OCI-LY1 (cell line): ENCODE measurements at regions not wholly inside any gene's neighbourhood (a gene's known extent, or its start where the extent isn't known, plus 50 kb on each side); places are given as distances from the start of the nearest gene placed in this dataset.

Experiments
- H2AFZ ChIP-seq: fragments of 200-600 bp; sonication (generic), shearing (Covaris generic); 2 replicates; pipeline ENCODE4 v1.6.0; 2014; ENCODE audit warnings: antibody characterized with exemption, mild to moderate bottlenecking, low read length
- H3F3A ChIP-seq: fragments of 200-600 bp; sonication (generic), shearing (Covaris generic); 2 replicates; pipeline ENCODE4 v1.6.0; 2014; ENCODE audit warnings: mild to moderate bottlenecking, antibody characterized with exemption, low read length, moderate library complexity; ENCODE audit not compliant: insufficient read depth
- H3K27ac ChIP-seq: fragments of 200-600 bp; sonication (generic); 2 replicates; pipeline ENCODE4 v1.5.1; 2014; ENCODE audit warnings: low read length, mixed run types, mild to moderate bottlenecking, low read depth; ENCODE audit not compliant: poor library complexity, severe bottlenecking
- H3K27me3 ChIP-seq: fragments of 200-600 bp; sonication (generic); 2 replicates; pipeline ENCODE4 v1.6.0; 2014; ENCODE audit warnings: antibody characterized with exemption, mild to moderate bottlenecking, low read length, moderate library complexity; ENCODE audit not compliant: insufficient read depth
- H3K36me3 ChIP-seq: fragments of 200-600 bp; sonication (generic); 2 replicates; pipeline ENCODE4 v1.6.1; 2014; ENCODE audit warnings: mild to moderate bottlenecking, antibody characterized with exemption, low read length, moderate library complexity, mixed read lengths; ENCODE audit not compliant: insufficient read depth
- H3K4me1 ChIP-seq: fragments of 200-600 bp; sonication (generic); 2 replicates; pipeline ENCODE4 v1.5.1; 2014; ENCODE audit warnings: mild to moderate bottlenecking, low read length, moderate library complexity; ENCODE audit not compliant: insufficient read depth, severe bottlenecking
- H3K4me2 ChIP-seq: fragments of 200-600 bp; sonication (generic), shearing (Covaris generic); 2 replicates; pipeline ENCODE4 v1.6.1; 2014; ENCODE audit warnings: low read length
- H3K4me3 ChIP-seq: fragments of 200-600 bp; sonication (generic); 2 replicates; pipeline ENCODE4 v1.5.1; 2014; ENCODE audit warnings: low read length, low read depth, mild to moderate bottlenecking, mixed read lengths; ENCODE audit not compliant: poor library complexity, severe bottlenecking
- H3K79me2 ChIP-seq: fragments of 200-600 bp; shearing (Covaris generic); 2 replicates; pipeline ENCODE4 v1.6.1; 2016; ENCODE audit warnings: mixed run types, low read length, mixed read lengths; ENCODE audit not compliant: insufficient read depth
- H3K9ac ChIP-seq: fragments of 200-600 bp; sonication (generic), shearing (Covaris generic); 2 replicates; pipeline ENCODE4 v1.6.1; 2014; ENCODE audit warnings: mild to moderate bottlenecking, low read length, mixed read lengths
- H3K9me2 ChIP-seq: fragments of 200-600 bp; sonication (generic), shearing (Covaris generic); 2 replicates; pipeline ENCODE4 v1.6.1; 2014; ENCODE audit warnings: low read depth, mild to moderate bottlenecking, low read length, mixed read lengths
- H3K9me3 ChIP-seq: fragments of 200-600 bp; shearing (Covaris generic); 2 replicates; pipeline ENCODE4 v1.6.1; 2014; ENCODE audit warnings: low read length, mixed read lengths
- H4K20me1 ChIP-seq: fragments of 200-600 bp; sonication (generic), shearing (Covaris generic); 2 replicates; pipeline ENCODE4 v1.6.0; 2016; ENCODE audit warnings: mild to moderate bottlenecking, low read length; ENCODE audit not compliant: insufficient read depth
- EZH2 ChIP-seq: fragments of 200-600 bp; sonication (generic), shearing (Covaris generic); IDR thresholded peaks from 2 replicates; pipeline ENCODE4 v1.8.0; 2017; ENCODE audit warnings: borderline replicate concordance, mixed run types, mild to moderate bottlenecking, antibody characterized with exemption, low read length, moderate library complexity, mixed read lengths
- TF ChIP-seq, protein P1 (sequence below): fragments of 200-600 bp; sonication (generic), shearing (Covaris generic); IDR thresholded peaks from 2 replicates; pipeline ENCODE4 v1.5.1; 2017; ENCODE audit warnings: mild to moderate bottlenecking, antibody characterized with exemption, low read length, moderate library complexity, mixed read lengths

DNA sequence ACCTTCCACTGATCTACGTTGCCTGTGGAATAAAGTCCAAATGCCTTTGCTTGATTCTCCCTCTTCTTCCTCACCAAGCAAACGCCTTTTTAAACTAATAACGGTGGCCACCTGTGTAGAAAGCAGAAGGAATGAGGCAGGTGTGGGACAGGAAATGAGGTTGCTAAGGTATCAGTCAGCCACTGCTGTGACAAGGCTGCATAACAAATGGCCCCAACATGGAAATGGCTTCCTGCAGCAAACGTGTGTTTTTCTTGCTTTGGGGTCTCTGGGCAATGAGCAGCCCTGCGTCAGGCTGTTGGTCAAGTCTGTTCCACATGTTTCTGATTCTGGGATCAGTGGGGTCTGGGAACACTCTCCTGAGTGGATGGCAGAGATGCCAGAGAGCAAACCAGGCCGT is 56.0 kb upstream of the EN2 start:
- H3K79me2 ChIP-seq, result no peaks in the 10 kb centered on the region
- H3K36me3 ChIP-seq, result no peaks in the 10 kb centered on the region; the same call in 1 of the 2 replicates
- H3K4me2 ChIP-seq, result no peak overlapping the region
- H3K4me1 ChIP-seq, result no peaks in the 10 kb centered on the region
- H3F3A ChIP-seq, result no peaks in the 10 kb centered on the region
- H4K20me1 ChIP-seq, result no peaks in the 10 kb centered on the region
- H3K27me3 ChIP-seq, result peaks cover 28% of the 10 kb centered on the region
- TF ChIP-seq, protein P1, sequence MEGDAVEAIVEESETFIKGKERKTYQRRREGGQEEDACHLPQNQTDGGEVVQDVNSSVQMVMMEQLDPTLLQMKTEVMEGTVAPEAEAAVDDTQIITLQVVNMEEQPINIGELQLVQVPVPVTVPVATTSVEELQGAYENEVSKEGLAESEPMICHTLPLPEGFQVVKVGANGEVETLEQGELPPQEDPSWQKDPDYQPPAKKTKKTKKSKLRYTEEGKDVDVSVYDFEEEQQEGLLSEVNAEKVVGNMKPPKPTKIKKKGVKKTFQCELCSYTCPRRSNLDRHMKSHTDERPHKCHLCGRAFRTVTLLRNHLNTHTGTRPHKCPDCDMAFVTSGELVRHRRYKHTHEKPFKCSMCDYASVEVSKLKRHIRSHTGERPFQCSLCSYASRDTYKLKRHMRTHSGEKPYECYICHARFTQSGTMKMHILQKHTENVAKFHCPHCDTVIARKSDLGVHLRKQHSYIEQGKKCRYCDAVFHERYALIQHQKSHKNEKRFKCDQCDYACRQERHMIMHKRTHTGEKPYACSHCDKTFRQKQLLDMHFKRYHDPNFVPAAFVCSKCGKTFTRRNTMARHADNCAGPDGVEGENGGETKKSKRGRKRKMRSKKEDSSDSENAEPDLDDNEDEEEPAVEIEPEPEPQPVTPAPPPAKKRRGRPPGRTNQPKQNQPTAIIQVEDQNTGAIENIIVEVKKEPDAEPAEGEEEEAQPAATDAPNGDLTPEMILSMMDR, result no peak
- no peak for TF ChIP-seq EZH2
- H3K9ac ChIP-seq, result no peak overlapping the region
- H3K9me3 ChIP-seq, result peaks cover 4% of the 10 kb centered on the region; the same call in 1 of the 2 replicates
- no peaks in the 10 kb centered on the region for H3K9me2 ChIP-seq
- H2AFZ ChIP-seq, result no peak overlapping the region
- H3K27ac ChIP-seq, result no peak overlapping the region
- no peak overlapping the region for H3K4me3 ChIP-seq

GRCh38 chr7:155402941-155403340 is 55.0 kb upstream of the EN2 start:
- Histone ChIP-seq H3K9ac (no peak overlapping the region), H3K36me3 (no peaks in the 10 kb centered on the region; the same call in 1 of the 2 replicates), H3K4me1 (no peaks in the 10 kb centered on the region), H4K20me1 (no peaks in the 10 kb centered on the region), H3K9me2 (no peaks in the 10 kb centered on the region), H3K27me3 (peaks cover 28% of the 10 kb centered on the region), H2AFZ (no peak overlapping the region), H3K4me3 (no peak overlapping the region), H3K4me2 (no peak overlapping the region), H3K27ac (no peak overlapping the region), H3K9me3 (peaks cover 4% of the 10 kb centered on the region; the same call in 1 of the 2 replicates), H3K79me2 (no peaks in the 10 kb centered on the region), H3F3A (no peaks in the 10 kb centered on the region)
- no peak for TF ChIP-seq EZH2
- TF ChIP-seq, protein P1, result no peak

DNA sequence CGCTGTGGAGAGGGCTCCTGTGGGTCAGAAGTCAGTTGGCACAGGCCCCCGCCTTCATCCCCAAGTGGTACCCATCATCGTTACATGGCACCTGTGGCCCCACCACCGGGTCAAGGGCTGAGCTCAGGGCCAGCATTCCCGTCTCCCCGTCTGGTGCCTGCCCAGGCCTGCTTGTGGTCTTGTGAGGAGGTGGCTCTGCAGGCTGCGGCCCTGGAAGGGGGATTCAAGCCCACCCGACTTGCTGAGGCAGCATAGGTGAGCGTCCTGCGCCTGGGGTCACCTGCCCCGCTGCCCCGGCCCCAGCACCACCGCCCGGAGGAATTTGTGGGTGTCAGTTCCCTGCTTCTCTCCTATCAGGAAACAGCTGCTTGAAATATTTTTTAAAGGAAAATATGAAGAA is 53.0 kb upstream of the EN2 start:
- Histone ChIP-seq H3K9ac (no peak overlapping the region), H3K4me1 (no peaks in the 10 kb centered on the region), H2AFZ (no peak overlapping the region), H3K4me3 (no peak overlapping the region), H3K79me2 (no peaks in the 10 kb centered on the region), H3K36me3 (no peaks in the 10 kb centered on the region; the same call in 1 of the 2 replicates), H3K9me2 (no peaks in the 10 kb centered on the region), H3K9me3 (peaks cover 4% of the 10 kb centered on the region; the same call in 1 of the 2 replicates), H4K20me1 (no peaks in the 10 kb centered on the region), H3F3A (no peaks in the 10 kb centered on the region), H3K27ac (no peak overlapping the region), H3K4me2 (no peak overlapping the region), H3K27me3 (peaks cover 28% of the 10 kb centered on the region)
- TF ChIP-seq, protein P1, result no peak
- TF ChIP-seq EZH2, result no peak
